Ishikawa (cell line): ENCODE measurements at regions not wholly inside any gene's neighbourhood (a gene's known extent, or its start where the extent isn't known, plus 50 kb on each side); places are given as distances from the start of the nearest gene placed in this dataset.

Source experiments
- CEBPB ChIP-seq: IDR thresholded peaks from 2 replicates; pipeline ENCODE4 v1.6.1; 2012
- CREB1 ChIP-seq: IDR thresholded peaks from 2 replicates; pipeline ENCODE4 v1.6.1; 2012; ENCODE audit warnings: low read depth
- EGR1 ChIP-seq: IDR thresholded peaks from 2 replicates; pipeline ENCODE4 v1.6.1; 2012
- EP300 ChIP-seq: IDR thresholded peaks from 2 replicates; pipeline ENCODE4 v1.6.1; 2012; ENCODE audit warnings: borderline replicate concordance
- FOXM1 ChIP-seq: IDR thresholded peaks from 2 replicates; pipeline ENCODE4 v1.6.1; 2012; ENCODE audit warnings: low read depth, borderline replicate concordance
- NFIC ChIP-seq: IDR thresholded peaks from 2 replicates; pipeline ENCODE4 v1.6.1; 2012
- RAD21 ChIP-seq: IDR thresholded peaks from 2 replicates; pipeline ENCODE4 v1.6.1; 2012; ENCODE audit warnings: low read depth
- TAF1 ChIP-seq: IDR thresholded peaks from 2 replicates; pipeline ENCODE4 v1.6.1; 2012; ENCODE audit warnings: low read depth, mild to moderate bottlenecking
- TCF12 ChIP-seq: IDR thresholded peaks from 2 replicates; pipeline ENCODE4 v1.6.1; 2012; ENCODE audit warnings: low read depth
- TEAD4 ChIP-seq: IDR thresholded peaks from 2 replicates; pipeline ENCODE4 v1.6.1; 2012
- YY1 ChIP-seq: IDR thresholded peaks from 2 replicates; pipeline ENCODE4 v1.6.1; 2012; ENCODE audit warnings: low read depth
- ZBTB7A ChIP-seq: IDR thresholded peaks from 2 replicates; pipeline ENCODE4 v1.6.1; 2012; ENCODE audit warnings: low read depth
- TF ChIP-seq, protein P1 (sequence below): IDR thresholded peaks from 2 replicates; pipeline ENCODE4 v1.6.1; 2012
- TF ChIP-seq, protein P2 (sequence below): IDR thresholded peaks from 2 replicates; pipeline ENCODE4 v1.6.1; 2012; ENCODE audit warnings: low read depth, mild to moderate bottlenecking
- TF ChIP-seq, protein P3 (sequence below): IDR thresholded peaks from 2 replicates; pipeline ENCODE4 v1.6.1; 2012

- TF ChIP-seq TAF1: no peak
- TF ChIP-seq, protein P1, sequence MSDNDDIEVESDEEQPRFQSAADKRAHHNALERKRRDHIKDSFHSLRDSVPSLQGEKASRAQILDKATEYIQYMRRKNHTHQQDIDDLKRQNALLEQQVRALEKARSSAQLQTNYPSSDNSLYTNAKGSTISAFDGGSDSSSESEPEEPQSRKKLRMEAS: no peak
- TF ChIP-seq ZBTB7A: no peak
- TF ChIP-seq CEBPB: no peak
- TF ChIP-seq EGR1: no peak
- TF ChIP-seq FOXM1: no peak
- TF ChIP-seq CREB1: no peak
- no peak for TF ChIP-seq EP300
- no peak for TF ChIP-seq YY1
- TF ChIP-seq RAD21: no peak
- no peak for TF ChIP-seq TEAD4
- TF ChIP-seq, protein P2, sequence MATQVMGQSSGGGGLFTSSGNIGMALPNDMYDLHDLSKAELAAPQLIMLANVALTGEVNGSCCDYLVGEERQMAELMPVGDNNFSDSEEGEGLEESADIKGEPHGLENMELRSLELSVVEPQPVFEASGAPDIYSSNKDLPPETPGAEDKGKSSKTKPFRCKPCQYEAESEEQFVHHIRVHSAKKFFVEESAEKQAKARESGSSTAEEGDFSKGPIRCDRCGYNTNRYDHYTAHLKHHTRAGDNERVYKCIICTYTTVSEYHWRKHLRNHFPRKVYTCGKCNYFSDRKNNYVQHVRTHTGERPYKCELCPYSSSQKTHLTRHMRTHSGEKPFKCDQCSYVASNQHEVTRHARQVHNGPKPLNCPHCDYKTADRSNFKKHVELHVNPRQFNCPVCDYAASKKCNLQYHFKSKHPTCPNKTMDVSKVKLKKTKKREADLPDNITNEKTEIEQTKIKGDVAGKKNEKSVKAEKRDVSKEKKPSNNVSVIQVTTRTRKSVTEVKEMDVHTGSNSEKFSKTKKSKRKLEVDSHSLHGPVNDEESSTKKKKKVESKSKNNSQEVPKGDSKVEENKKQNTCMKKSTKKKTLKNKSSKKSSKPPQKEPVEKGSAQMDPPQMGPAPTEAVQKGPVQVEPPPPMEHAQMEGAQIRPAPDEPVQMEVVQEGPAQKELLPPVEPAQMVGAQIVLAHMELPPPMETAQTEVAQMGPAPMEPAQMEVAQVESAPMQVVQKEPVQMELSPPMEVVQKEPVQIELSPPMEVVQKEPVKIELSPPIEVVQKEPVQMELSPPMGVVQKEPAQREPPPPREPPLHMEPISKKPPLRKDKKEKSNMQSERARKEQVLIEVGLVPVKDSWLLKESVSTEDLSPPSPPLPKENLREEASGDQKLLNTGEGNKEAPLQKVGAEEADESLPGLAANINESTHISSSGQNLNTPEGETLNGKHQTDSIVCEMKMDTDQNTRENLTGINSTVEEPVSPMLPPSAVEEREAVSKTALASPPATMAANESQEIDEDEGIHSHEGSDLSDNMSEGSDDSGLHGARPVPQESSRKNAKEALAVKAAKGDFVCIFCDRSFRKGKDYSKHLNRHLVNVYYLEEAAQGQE: no peak
- TF ChIP-seq NFIC: no peak
Observed at GRCh38 chr5:2460098-2460497, 291.4 kb downstream of the IRX2 start.

GRCh38 chr5:2459251-2459650 lies 292.2 kb downstream of the IRX2 start:
- TF ChIP-seq NFIC (no peak), TEAD4 (no peak), EGR1 (no peak), FOXM1 (no peak), EP300 (no peak)
- TF ChIP-seq, protein P2: no peak
- TF ChIP-seq, protein P1: no peak

DNA sequence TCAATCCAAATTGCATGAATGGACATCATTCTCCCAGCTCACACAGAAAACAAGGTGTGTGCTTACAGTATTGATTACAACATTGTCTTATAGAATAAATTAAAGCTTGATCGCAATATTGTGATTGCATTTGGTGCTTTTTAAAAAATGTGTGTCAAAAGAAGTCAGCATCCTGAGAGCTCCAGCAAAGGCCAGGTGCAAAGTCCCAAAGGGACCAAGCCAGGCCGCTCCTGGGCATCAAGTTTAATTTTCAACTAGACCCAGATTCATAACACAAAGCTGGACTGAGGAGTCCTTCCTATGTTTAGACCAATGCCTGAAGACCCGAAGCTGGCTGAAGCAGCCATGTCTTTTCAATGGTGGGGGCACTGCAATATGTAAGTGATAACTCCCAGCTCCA lies 295.6 kb downstream of the IRX2 start:
- TF ChIP-seq EGR1: no peak

DNA sequence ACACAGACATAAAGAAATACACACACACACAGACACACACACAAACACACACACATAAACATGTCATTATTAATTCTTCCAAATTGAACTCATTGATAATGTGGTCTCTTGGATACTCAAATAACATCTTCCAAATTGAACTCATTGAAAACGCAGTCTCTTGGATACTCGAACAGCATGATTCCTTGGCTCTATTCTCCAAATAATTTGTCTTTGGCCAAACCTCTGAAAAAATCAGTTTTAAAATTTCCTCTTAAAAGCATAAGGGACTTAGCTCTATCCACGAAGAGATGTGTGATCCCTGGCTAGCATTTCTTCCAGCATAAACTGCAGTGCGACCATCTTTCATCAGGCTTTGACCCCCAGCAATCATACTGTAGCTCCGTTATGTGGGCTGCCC lies 296.6 kb downstream of the IRX2 start:
- TF ChIP-seq CREB1: no peak
- no peak for TF ChIP-seq CEBPB
- TF ChIP-seq ZBTB7A: no peak

GRCh38 chr5:2453781-2454180 lies 297.7 kb downstream of the IRX2 start:
- TF ChIP-seq TAF1 (no peak), CEBPB (no peak), TCF12 (no peak), TEAD4 (no peak), ZBTB7A (no peak), FOXM1 (no peak), NFIC (no peak), EP300 (no peak), YY1 (no peak), RAD21 (no peak), EGR1 (no peak), CREB1 (no peak)
- TF ChIP-seq, protein P1: no peak
- TF ChIP-seq, protein P3, sequence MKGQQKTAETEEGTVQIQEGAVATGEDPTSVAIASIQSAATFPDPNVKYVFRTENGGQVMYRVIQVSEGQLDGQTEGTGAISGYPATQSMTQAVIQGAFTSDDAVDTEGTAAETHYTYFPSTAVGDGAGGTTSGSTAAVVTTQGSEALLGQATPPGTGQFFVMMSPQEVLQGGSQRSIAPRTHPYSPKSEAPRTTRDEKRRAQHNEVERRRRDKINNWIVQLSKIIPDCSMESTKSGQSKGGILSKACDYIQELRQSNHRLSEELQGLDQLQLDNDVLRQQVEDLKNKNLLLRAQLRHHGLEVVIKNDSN: no peak
- TF ChIP-seq, protein P2: no peak

GRCh38 chr5:2451100-2451499 lies 300.4 kb downstream of the IRX2 start:
- TF ChIP-seq TCF12 (no peak), NFIC (no peak), FOXM1 (no peak), RAD21 (no peak), YY1 (no peak), TEAD4 (no peak), TAF1 (no peak)
- TF ChIP-seq, protein P1: no peak
- TF ChIP-seq, protein P2: no peak
